ENCODE measurements at regions not wholly inside any gene's neighbourhood (a gene's known extent, or its start where the extent isn't known, plus 50 kb on each side); places are given as distances from the start of the nearest gene placed in this dataset.

DNA sequence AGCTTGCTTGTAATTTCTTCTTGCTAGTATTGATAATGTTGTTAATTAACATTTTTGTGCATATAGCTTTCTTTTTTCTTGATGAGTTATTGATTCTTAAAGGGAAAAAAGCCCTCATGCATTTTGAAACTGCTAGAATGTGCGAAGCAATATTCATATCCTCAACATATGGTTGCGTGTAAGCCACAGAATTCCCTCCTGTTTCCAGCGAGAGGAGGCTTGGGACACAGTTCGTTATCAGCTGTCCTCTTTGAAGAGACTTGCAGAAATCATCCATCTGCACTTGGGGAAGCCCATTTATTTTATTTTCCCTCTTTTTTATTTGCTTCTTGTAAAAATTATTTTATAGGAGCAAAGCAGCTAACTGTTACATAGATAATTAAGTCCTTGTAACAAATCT lies 398.0 kb downstream of the ADRA2A start:
- no peaks in the 10 kb centered on the region for H3K27me3 Mint-ChIP-seq (ENCODE audit: low read depth)
- H4K20me1 ChIP-seq (ENCODE audit: control insufficient read depth, insufficient read depth, insufficient read length) = no peaks in the 10 kb centered on the region
- no peaks in the 10 kb centered on the region for H3K27me3 ChIP-seq (ENCODE audit: insufficient read depth, low read length)
- no peaks in the 10 kb centered on the region for H3K4me1 ChIP-seq (ENCODE audit: insufficient read depth, low read length)
- H2BK20ac ChIP-seq (ENCODE audit: low read depth, low read length, poor library complexity, severe bottlenecking) = no peak overlapping the region
- H2BK15ac ChIP-seq (ENCODE audit: low read depth, low read length) = no peak overlapping the region
- no peak overlapping the region for H3K27ac Mint-ChIP-seq
- no peak overlapping the region for H3K4ac ChIP-seq (ENCODE audit: low read depth, low read length)
- H3K9me3 Mint-ChIP-seq = no peaks in the 10 kb centered on the region
- no peak overlapping the region for H3K56ac ChIP-seq (ENCODE audit: insufficient read length, low read depth, low read length)
- H3K14ac ChIP-seq (ENCODE audit: insufficient read depth, low read length) = no peak overlapping the region
- no peak overlapping the region for H2BK5ac ChIP-seq (ENCODE audit: insufficient read length, low read length)
- H2AK5ac ChIP-seq (ENCODE audit: insufficient read length, low read length) = no peak overlapping the region
- no peak for DNase-seq
- H3K9me3 ChIP-seq (ENCODE audit: control insufficient read depth, low read depth, low read length) = no peaks in the 10 kb centered on the region
- no peak overlapping the region for H3T11ph ChIP-seq (ENCODE audit: low read length)
- H3K23ac ChIP-seq (ENCODE audit: insufficient read length, low read depth, low read length) = no peak overlapping the region
- no peaks in the 10 kb centered on the region for H3K79me1 ChIP-seq (ENCODE audit: insufficient read depth, low read depth, low read length, poor library complexity, severe bottlenecking)
- H3K4me1 Mint-ChIP-seq = peaks cover 2 to 19% of the 10 kb centered on the region in 2 experiments; a peak in 3 of 4 replicates
- H3K18ac ChIP-seq (ENCODE audit: insufficient read length, low read depth, low read length) = no peak overlapping the region
- no peak overlapping the region for H3K4me2 ChIP-seq (ENCODE audit: insufficient read depth, insufficient read length, low read length)
- H3K27ac ChIP-seq (ENCODE audit: insufficient read length, low read depth, low read length) = no peak overlapping the region
- H2AFZ ChIP-seq (ENCODE audit: low read length) = no peak overlapping the region
- no peak overlapping the region for H4K8ac ChIP-seq (replicated peaks; ENCODE audit: insufficient read length, low read depth, low read length)
- no peak overlapping the region for H4K5ac ChIP-seq (ENCODE audit: insufficient read length, low read depth, low read length)
- no peak overlapping the region for H4K91ac ChIP-seq (ENCODE audit: insufficient read length, low read depth, low read length)
- H3K4me3 Mint-ChIP-seq = no peak overlapping the region
- H3K9ac ChIP-seq (ENCODE audit: extremely low read depth, insufficient read length, low read length) = no peak overlapping the region
- H2BK12ac ChIP-seq (ENCODE audit: insufficient read length, low read depth, low read length) = no peak overlapping the region
- H3K36me3 Mint-ChIP-seq (ENCODE audit: insufficient read depth in 1 of 3, low read depth in 3 of 3) = peaks cover 0 to 3% (median 0%) of the 10 kb centered on the region in 3 experiments; a peak in 1 of 7 replicates
- H3K23me2 ChIP-seq (ENCODE audit: insufficient read length, low read depth, low read length, poor library complexity, severe bottlenecking) = no peaks in the 10 kb centered on the region
- H3K79me2 ChIP-seq (ENCODE audit: insufficient read depth, low read length) = no peaks in the 10 kb centered on the region
- H2BK120ac ChIP-seq (ENCODE audit: low read depth, low read length, poor library complexity, severe bottlenecking) = no peak overlapping the region
- TF ChIP-seq, protein P1, sequence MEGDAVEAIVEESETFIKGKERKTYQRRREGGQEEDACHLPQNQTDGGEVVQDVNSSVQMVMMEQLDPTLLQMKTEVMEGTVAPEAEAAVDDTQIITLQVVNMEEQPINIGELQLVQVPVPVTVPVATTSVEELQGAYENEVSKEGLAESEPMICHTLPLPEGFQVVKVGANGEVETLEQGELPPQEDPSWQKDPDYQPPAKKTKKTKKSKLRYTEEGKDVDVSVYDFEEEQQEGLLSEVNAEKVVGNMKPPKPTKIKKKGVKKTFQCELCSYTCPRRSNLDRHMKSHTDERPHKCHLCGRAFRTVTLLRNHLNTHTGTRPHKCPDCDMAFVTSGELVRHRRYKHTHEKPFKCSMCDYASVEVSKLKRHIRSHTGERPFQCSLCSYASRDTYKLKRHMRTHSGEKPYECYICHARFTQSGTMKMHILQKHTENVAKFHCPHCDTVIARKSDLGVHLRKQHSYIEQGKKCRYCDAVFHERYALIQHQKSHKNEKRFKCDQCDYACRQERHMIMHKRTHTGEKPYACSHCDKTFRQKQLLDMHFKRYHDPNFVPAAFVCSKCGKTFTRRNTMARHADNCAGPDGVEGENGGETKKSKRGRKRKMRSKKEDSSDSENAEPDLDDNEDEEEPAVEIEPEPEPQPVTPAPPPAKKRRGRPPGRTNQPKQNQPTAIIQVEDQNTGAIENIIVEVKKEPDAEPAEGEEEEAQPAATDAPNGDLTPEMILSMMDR (conservative IDR thresholded peaks at IDR 0.05) = no peak
- no CpG with 5 or more reads among the region's 4 CpGs for WGBS (ENCODE audit: extremely low coverage, insufficient read length, low lambda C conversion rate)
